Right atrium auricular region (tissue), 2 donors: ENCODE measurements at regions not wholly inside any gene's neighbourhood (a gene's known extent, or its start where the extent isn't known, plus 50 kb on each side); places are given as distances from the start of the nearest gene placed in this dataset.

Experiments
- DNase-seq: peaks from one replicate; pipeline ENCODE4 v3.0.0-alpha.2; 2019; ENCODE audit warnings: low spot score
- H3K27ac ChIP-seq, 2 donors: fragments of 200-600 bp; sonication (generic); 1 replicate in 1 of 2; 2 replicates in 1 of 2; pipeline ENCODE4 v1.5.1; 2016 to 2019
- H3K27me3 ChIP-seq, 2 donors: fragments of 200-600 bp; sonication (generic); one replicate each; pipeline versions ENCODE4 v1.5.1 to v1.6.0; 2017 to 2019
- H3K36me3 ChIP-seq: fragments of 200-600 bp; sonication (generic); one replicate; pipeline ENCODE4 v1.5.1; 2016
- H3K4me1 ChIP-seq, 2 donors: fragments of 200-600 bp; sonication (generic); one replicate each; pipeline versions ENCODE4 v1.5.1 to v1.6.0; 2017 to 2019
- H3K4me3 ChIP-seq, 2 donors: fragments of 200-600 bp; sonication (generic); 1 replicate in 1 of 2; 2 replicates in 1 of 2; pipeline ENCODE4 v1.5.1; 2017 to 2019; ENCODE audit warnings: mild to moderate bottlenecking in 1 of 2, moderate library complexity in 1 of 2
- H3K9me3 ChIP-seq, 2 donors: fragments of 200-600 bp; sonication (generic); one replicate each; pipeline ENCODE4 v1.5.1; 2019
- CTCF ChIP-seq, 2 donors: fragments of 200-600 bp; sonication (generic); IDR thresholded peaks; one replicate each; pipeline ENCODE4 v1.5.1; 2019; ENCODE audit warnings: antibody characterized with exemption in 2 of 2

GRCh38 chr12:113591480-113591974 is 119.9 kb upstream of the LHX5 start:
- H3K27me3 ChIP-seq, result no peaks in the 10 kb centered on the region
- no peak overlapping the region for H3K4me3 ChIP-seq
- H3K4me1 ChIP-seq, result peaks cover 0 to 5% of the 10 kb centered on the region in 2 donors
- H3K27ac ChIP-seq, result no peak overlapping the region
- H3K9me3 ChIP-seq, result peaks cover 0 to 7% of the 10 kb centered on the region in 2 donors
- DNase-seq, result no peak
- no peak for TF ChIP-seq CTCF (IDR thresholded peaks at IDR 0.05)
- no peaks in the 10 kb centered on the region for H3K36me3 ChIP-seq

- Histone ChIP-seq H3K36me3 (no peaks in the 10 kb centered on the region), H3K4me1 (peaks cover 0 to 5% of the 10 kb centered on the region in 2 donors), H3K27me3 (no peaks in the 10 kb centered on the region), H3K27ac (no peak overlapping the region), H3K4me3 (no peak overlapping the region), H3K9me3 (no peaks in the 10 kb centered on the region)
- DNase-seq, result no peak
- no peak for TF ChIP-seq CTCF (IDR thresholded peaks at IDR 0.05)
These were observed 117.8 kb upstream of the LHX5 start for GRCh38 chr12:113589437-113589836.

GRCh38 chr12:113587720-113588119 is 116.0 kb upstream of the LHX5 start:
- no peak for DNase-seq
- peaks cover 0 to 5% of the 10 kb centered on the region in 2 donors for H3K4me1 ChIP-seq
- no peaks in the 10 kb centered on the region for H3K27me3 ChIP-seq
- no peaks in the 10 kb centered on the region for H3K36me3 ChIP-seq
- H3K27ac ChIP-seq, result no peak overlapping the region
- no peak for TF ChIP-seq CTCF (IDR thresholded peaks at IDR 0.05)
- no peaks in the 10 kb centered on the region for H3K9me3 ChIP-seq
- no peak overlapping the region for H3K4me3 ChIP-seq

- DNase-seq, result no peak
- H3K27me3 ChIP-seq, result no peaks in the 10 kb centered on the region
- H3K4me3 ChIP-seq, result no peak overlapping the region
- no peak for TF ChIP-seq CTCF (IDR thresholded peaks at IDR 0.05)
- no peaks in the 10 kb centered on the region for H3K36me3 ChIP-seq
- no peak overlapping the region for H3K27ac ChIP-seq
- peaks cover 0 to 6% of the 10 kb centered on the region in 2 donors for H3K9me3 ChIP-seq
- peaks cover 0 to 2% of the 10 kb centered on the region in 2 donors for H3K4me1 ChIP-seq
These were observed 114.8 kb upstream of the LHX5 start for GRCh38 chr12:113586461-113586860.

GRCh38 chr12:113582521-113583218 is 111.0 kb upstream of the LHX5 start:
- no peak overlapping the region for H3K27ac ChIP-seq
- no peaks in the 10 kb centered on the region for H3K27me3 ChIP-seq
- no peaks in the 10 kb centered on the region for H3K4me1 ChIP-seq
- no peak for TF ChIP-seq CTCF (IDR thresholded peaks at IDR 0.05)
- no peak overlapping the region for H3K4me3 ChIP-seq
- no peak for DNase-seq
- no peaks in the 10 kb centered on the region for H3K36me3 ChIP-seq
- H3K9me3 ChIP-seq, result peaks cover 0 to 19% of the 10 kb centered on the region in 2 donors

GRCh38 chr12:113581342-113581741 is 109.7 kb upstream of the LHX5 start:
- TF ChIP-seq CTCF (IDR thresholded peaks at IDR 0.05), result no peak
- DNase-seq, result no peak
- Histone ChIP-seq H3K4me3 (no peak overlapping the region), H3K27me3 (no peaks in the 10 kb centered on the region), H3K27ac (no peak overlapping the region), H3K4me1 (no peaks in the 10 kb centered on the region), H3K36me3 (no peaks in the 10 kb centered on the region), H3K9me3 (peaks cover 0 to 19% of the 10 kb centered on the region in 2 donors)
